ENCODE measurements at regions not wholly inside any gene's neighbourhood (a gene's known extent, or its start where the extent isn't known, plus 50 kb on each side); places are given as distances from the start of the nearest gene placed in this dataset.

GRCh38 chr7:42378149-42378548, 141.1 kb upstream of the GLI3 start:
- Histone ChIP-seq H3K36me3 (ENCODE audit: control insufficient read depth, insufficient read depth, low read length) (no peaks in the 10 kb centered on the region), H3K9me3 (ENCODE audit: control insufficient read depth, insufficient read depth, low read depth, low read length) (no peaks in the 10 kb centered on the region), H3K27me3 (ENCODE audit: control insufficient read depth, insufficient read depth, low read length) (no peaks in the 10 kb centered on the region), H3K4me3 (ENCODE audit: low read depth in 2 of 2, low read length in 2 of 2) (no peak overlapping the region), H3K27ac (ENCODE audit: low read length) (no peak overlapping the region), H3K4me1 (ENCODE audit: control insufficient read depth, insufficient read depth, low read length) (no peaks in the 10 kb centered on the region)
- in situ Hi-C loops (cut with HindIII; ENCODE audit: low pct_unique_long_range_greater_than_20kb, low sequenced_read_pairs), result no loop called here
- DNase-seq (ENCODE audit: low read depth, low spot score) (no peak), ATAC-seq (no peak)
- CTCF ChIA-PET, result no interaction called here
- POLR2A ChIA-PET, result no interaction called here
- intact Hi-C loops (cut with micrococcal nuclease; ENCODE audit: unreplicated experiment), result no loop called here
- TF ChIP-seq, protein P1, sequence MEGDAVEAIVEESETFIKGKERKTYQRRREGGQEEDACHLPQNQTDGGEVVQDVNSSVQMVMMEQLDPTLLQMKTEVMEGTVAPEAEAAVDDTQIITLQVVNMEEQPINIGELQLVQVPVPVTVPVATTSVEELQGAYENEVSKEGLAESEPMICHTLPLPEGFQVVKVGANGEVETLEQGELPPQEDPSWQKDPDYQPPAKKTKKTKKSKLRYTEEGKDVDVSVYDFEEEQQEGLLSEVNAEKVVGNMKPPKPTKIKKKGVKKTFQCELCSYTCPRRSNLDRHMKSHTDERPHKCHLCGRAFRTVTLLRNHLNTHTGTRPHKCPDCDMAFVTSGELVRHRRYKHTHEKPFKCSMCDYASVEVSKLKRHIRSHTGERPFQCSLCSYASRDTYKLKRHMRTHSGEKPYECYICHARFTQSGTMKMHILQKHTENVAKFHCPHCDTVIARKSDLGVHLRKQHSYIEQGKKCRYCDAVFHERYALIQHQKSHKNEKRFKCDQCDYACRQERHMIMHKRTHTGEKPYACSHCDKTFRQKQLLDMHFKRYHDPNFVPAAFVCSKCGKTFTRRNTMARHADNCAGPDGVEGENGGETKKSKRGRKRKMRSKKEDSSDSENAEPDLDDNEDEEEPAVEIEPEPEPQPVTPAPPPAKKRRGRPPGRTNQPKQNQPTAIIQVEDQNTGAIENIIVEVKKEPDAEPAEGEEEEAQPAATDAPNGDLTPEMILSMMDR (IDR thresholded peaks at IDR 0.05), result no peak
- TF ChIP-seq POLR2AphosphoS5 (IDR thresholded peaks at IDR 0.05; ENCODE audit: low read depth, low read length) (no peak), TCF7L2 (IDR thresholded peaks at IDR 0.05; ENCODE audit: low read depth, low read length) (no peak), REST (IDR thresholded peaks at IDR 0.05; ENCODE audit: insufficient read depth in 1 of 2, low read depth in 2 of 2, low read length in 1 of 2) (no peak), SIN3A (IDR thresholded peaks at IDR 0.05; ENCODE audit: borderline replicate concordance, insufficient read depth, low read depth, low read length) (no peak)
- BruUV-seq (replicated peaks), result no TSS peak

DNA sequence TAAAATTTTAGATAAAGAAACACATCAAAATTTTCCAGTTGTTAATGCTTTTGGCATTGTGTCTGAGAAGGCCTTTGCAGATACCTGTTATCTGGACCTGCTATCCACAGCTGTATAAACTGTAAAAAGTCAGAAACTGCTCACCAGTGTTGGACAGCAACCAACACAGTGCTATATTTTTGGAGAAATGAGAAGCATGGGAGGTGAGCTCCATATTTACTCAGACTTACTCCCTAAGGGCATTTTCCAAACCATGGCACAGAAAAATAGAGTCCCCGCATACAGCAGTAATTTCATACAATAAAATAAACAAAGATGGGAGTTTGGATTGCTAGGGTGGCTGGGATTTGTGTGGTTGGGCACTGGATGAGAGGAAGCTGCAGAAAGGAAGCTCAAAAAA, 136.3 kb upstream of the GLI3 start:
- in situ Hi-C loops (cut with HindIII; ENCODE audit: low pct_unique_long_range_greater_than_20kb, low sequenced_read_pairs) (no loop called here), intact Hi-C loops (cut with micrococcal nuclease; ENCODE audit: unreplicated experiment) (no loop called here)
- DNase-seq (ENCODE audit: low read depth, low spot score) (no peak), ATAC-seq (no peak)
- 0 out of 2 replicates have a peak, but pooled peaks cover 3% of the 10 kb centered on the region for H3K9me3 ChIP-seq (ENCODE audit: control insufficient read depth, insufficient read depth, low read depth, low read length)
- no peaks in the 10 kb centered on the region for H3K36me3 ChIP-seq (ENCODE audit: control insufficient read depth, insufficient read depth, low read length)
- POLR2A ChIA-PET, result no interaction called here
- no peaks in the 10 kb centered on the region for H3K4me1 ChIP-seq (ENCODE audit: control insufficient read depth, insufficient read depth, low read length)
- no peaks in the 10 kb centered on the region for H3K27me3 ChIP-seq (ENCODE audit: control insufficient read depth, insufficient read depth, low read length)
- no peak overlapping the region for H3K27ac ChIP-seq (ENCODE audit: low read length)
- TF ChIP-seq SIN3A (IDR thresholded peaks at IDR 0.05; ENCODE audit: borderline replicate concordance, insufficient read depth, low read depth, low read length), result no peak
- no peak for TF ChIP-seq TCF7L2 (IDR thresholded peaks at IDR 0.05; ENCODE audit: low read depth, low read length)
- no peak for TF ChIP-seq POLR2AphosphoS5 (IDR thresholded peaks at IDR 0.05; ENCODE audit: low read depth, low read length)
- TF ChIP-seq, protein P1 (IDR thresholded peaks at IDR 0.05), result no peak
- no peak for TF ChIP-seq REST (IDR thresholded peaks at IDR 0.05; ENCODE audit: insufficient read depth in 1 of 2, low read depth in 2 of 2, low read length in 1 of 2)
- CTCF ChIA-PET, result no interaction called here
- no TSS peak for BruUV-seq (replicated peaks)
- no peak overlapping the region for H3K4me3 ChIP-seq (ENCODE audit: low read depth in 2 of 2, low read length in 2 of 2)
